Esophagus muscularis mucosa (tissue), 3 donors: ENCODE measurements at regions not wholly inside any gene's neighbourhood (a gene's known extent, or its start where the extent isn't known, plus 50 kb on each side); places are given as distances from the start of the nearest gene placed in this dataset.

Experiments used
- POLR2AphosphoS5 ChIP-seq, 2 donors: sonication (generic); formaldehyde crosslinking; IDR thresholded peaks; one replicate each; pipeline ENCODE4 v1.6.1; 2017; ENCODE audit warnings: antibody characterized with exemption in 2 of 2
- TF ChIP-seq, protein P1 (sequence below), 3 experiments: fragments of 200-600 bp in 2 of 3; fragments of 450-650 bp in 1 of 3; sonication (generic) in 2 of 3; IDR thresholded peaks; one replicate each; pipeline ENCODE4 v1.5.1; 2017 to 2019; ENCODE audit warnings: antibody characterized with exemption in 3 of 3, mild to moderate bottlenecking in 2 of 3, moderate library complexity in 1 of 3

DNA sequence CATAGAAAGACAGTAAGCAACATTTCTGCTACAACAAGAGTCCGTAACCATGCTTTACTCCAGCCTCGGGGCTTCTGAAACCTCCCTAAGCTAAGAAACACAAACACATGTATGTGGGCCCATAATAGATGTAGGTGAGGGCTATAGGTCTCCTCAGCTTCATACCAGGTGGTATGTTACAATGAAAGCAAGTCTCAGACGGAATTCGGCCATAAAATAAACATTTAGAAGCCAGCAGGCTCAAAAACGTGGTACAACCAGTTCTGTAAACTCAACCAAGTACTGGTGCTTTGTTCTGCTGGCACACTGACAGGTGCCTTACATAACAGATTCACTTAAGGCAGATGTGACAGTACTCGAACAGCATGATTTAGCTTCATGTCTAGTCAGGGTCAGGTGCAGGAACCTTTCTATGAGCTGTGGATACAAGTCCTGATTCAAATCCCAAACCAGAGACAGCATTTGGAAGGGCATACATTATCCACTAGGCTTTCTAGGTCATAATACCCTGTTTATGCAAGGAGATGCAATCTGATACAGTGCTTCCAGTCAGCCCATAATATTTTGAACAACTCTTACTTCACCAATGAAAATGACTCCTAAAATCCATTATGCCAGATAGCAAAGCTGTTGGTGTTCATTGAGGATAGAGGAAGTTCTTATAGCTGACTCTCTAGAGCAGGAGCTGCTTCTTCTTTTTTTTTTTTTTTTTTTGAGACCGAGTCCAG lies 113.8 kb upstream of the ENPP6 start:
- TF ChIP-seq, protein P1, sequence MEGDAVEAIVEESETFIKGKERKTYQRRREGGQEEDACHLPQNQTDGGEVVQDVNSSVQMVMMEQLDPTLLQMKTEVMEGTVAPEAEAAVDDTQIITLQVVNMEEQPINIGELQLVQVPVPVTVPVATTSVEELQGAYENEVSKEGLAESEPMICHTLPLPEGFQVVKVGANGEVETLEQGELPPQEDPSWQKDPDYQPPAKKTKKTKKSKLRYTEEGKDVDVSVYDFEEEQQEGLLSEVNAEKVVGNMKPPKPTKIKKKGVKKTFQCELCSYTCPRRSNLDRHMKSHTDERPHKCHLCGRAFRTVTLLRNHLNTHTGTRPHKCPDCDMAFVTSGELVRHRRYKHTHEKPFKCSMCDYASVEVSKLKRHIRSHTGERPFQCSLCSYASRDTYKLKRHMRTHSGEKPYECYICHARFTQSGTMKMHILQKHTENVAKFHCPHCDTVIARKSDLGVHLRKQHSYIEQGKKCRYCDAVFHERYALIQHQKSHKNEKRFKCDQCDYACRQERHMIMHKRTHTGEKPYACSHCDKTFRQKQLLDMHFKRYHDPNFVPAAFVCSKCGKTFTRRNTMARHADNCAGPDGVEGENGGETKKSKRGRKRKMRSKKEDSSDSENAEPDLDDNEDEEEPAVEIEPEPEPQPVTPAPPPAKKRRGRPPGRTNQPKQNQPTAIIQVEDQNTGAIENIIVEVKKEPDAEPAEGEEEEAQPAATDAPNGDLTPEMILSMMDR (IDR thresholded peaks at IDR 0.05), result no peak
- peak; percentile 34 to 59 for TF ChIP-seq POLR2AphosphoS5 (IDR thresholded peaks at IDR 0.05)
